ENCODE measurements at regions not wholly inside any gene's neighbourhood (a gene's known extent, or its start where the extent isn't known, plus 50 kb on each side); places are given as distances from the start of the nearest gene placed in this dataset.

DNA sequence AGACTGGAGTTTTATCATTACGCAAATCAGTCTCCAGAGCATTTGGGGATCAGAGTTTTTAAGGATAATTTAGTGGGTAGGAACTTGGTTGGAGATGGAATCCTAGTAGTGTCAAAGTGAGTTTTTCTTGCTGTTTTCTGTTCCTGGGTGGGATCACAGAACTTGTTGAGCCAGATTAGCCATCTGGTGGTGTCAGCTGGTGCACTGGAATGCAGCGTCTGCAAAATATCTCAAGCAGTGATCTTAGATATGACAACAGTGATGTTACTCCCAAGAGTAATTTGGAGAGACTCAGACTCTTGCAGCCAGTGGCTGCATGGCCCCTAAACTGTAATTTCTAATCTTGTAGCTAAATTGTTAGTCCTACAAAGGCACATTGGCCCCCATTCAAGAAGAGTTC lies 1257.8 kb downstream of the MAT2B start:
- Mint-ChIP-seq H3K36me3 (no peaks in the 10 kb centered on the region), H3K9me3 (peaks cover 2 to 7% (median 4%) of the 10 kb centered on the region in 7 donors), H3K27ac (no peak overlapping the region), H3K4me1 (no peaks in the 10 kb centered on the region), H3K4me3 (no peak overlapping the region), H3K27me3 (ENCODE audit: low read depth in 3 of 3) (no peaks in the 10 kb centered on the region)
- WGBS (ENCODE audit: insufficient coverage) = 100% methylated on average over 2 of the region's 2 CpGs
- Histone ChIP-seq H3K79me2 (ENCODE audit: insufficient read depth, low read length) (no peaks in the 10 kb centered on the region), H2AFZ (ENCODE audit: insufficient read depth, low read depth, low read length, poor library complexity, severe bottlenecking) (no peak overlapping the region), H3K4me2 (replicated peaks; ENCODE audit: extremely low read depth, low read length, poor library complexity, severe bottlenecking) (no peak overlapping the region), H3K9me3 (replicated peaks in 1 of 2; ENCODE audit: control insufficient read depth in 1 of 2, insufficient read depth in 1 of 2, low read length in 2 of 2) (no peaks in the 10 kb centered on the region), H4K20me1 (ENCODE audit: insufficient read depth, low read length) (no peaks in the 10 kb centered on the region), H3K9ac (ENCODE audit: insufficient read depth, low read length, poor library complexity, severe bottlenecking) (no peak overlapping the region), H3K4me1 (ENCODE audit: control insufficient read depth in 1 of 2, insufficient read depth in 2 of 2, low read length in 2 of 2) (no peaks in the 10 kb centered on the region), H3K4me3 (replicated peaks in 1 of 3; ENCODE audit: low read depth in 2 of 3, low read length in 3 of 3) (no peak overlapping the region), H3K27me3 (ENCODE audit: control insufficient read depth in 2 of 2, insufficient read depth in 2 of 2, low read length in 2 of 2) (no peaks in the 10 kb centered on the region), H3K36me3 (replicated peaks in 1 of 2; ENCODE audit: control insufficient read depth in 1 of 2, insufficient read depth in 2 of 2, low read length in 2 of 2) (no peaks in the 10 kb centered on the region), H3K27ac (ENCODE audit: low read depth in 1 of 2, low read length in 2 of 2) (no peak overlapping the region)
- intact Hi-C loops (cut with micrococcal nuclease) = no loop called here
- DNase-seq = no peak
- TF ChIP-seq CTCF (IDR thresholded peaks at IDR 0.05) = no peak

GRCh38 chr5:164772122-164772521 lies 1266.7 kb downstream of the MAT2B start:
- Mint-ChIP-seq H3K27ac (no peak overlapping the region), H3K4me3 (no peak overlapping the region)

More at GRCh38 chr5:164772122-164772521, 1266.7 kb downstream of the MAT2B start:
- H3K4me1 ChIP-seq (ENCODE audit: control insufficient read depth in 1 of 2, insufficient read depth in 2 of 2, low read length in 2 of 2) = no peaks in the 10 kb centered on the region
- no peaks in the 10 kb centered on the region for H3K36me3 ChIP-seq (replicated peaks in 1 of 2; ENCODE audit: control insufficient read depth in 1 of 2, insufficient read depth in 2 of 2, low read length in 2 of 2)
- no peaks in the 10 kb centered on the region for H3K79me2 ChIP-seq (ENCODE audit: insufficient read depth, low read length)
- H3K9me3 Mint-ChIP-seq = peaks cover 3 to 23% (median 6%) of the 10 kb centered on the region in 7 donors
- no peak for DNase-seq
- no peak overlapping the region for H3K4me2 ChIP-seq (replicated peaks; ENCODE audit: extremely low read depth, low read length, poor library complexity, severe bottlenecking)
- H3K9ac ChIP-seq (ENCODE audit: insufficient read depth, low read length, poor library complexity, severe bottlenecking) = no peak overlapping the region
- H3K27me3 ChIP-seq (ENCODE audit: control insufficient read depth in 2 of 2, insufficient read depth in 2 of 2, low read length in 2 of 2) = no peaks in the 10 kb centered on the region
- peaks cover 0 to 4% of the 10 kb centered on the region in 2 donors for H3K9me3 ChIP-seq (replicated peaks in 1 of 2; ENCODE audit: control insufficient read depth in 1 of 2, insufficient read depth in 1 of 2, low read length in 2 of 2)
- no peak for TF ChIP-seq CTCF (IDR thresholded peaks at IDR 0.05)
- peaks cover 0 to 1% (median 0%) of the 10 kb centered on the region in 3 donors for H3K27me3 Mint-ChIP-seq (ENCODE audit: low read depth in 3 of 3)
- H3K36me3 Mint-ChIP-seq = no peaks in the 10 kb centered on the region
- H4K20me1 ChIP-seq (ENCODE audit: insufficient read depth, low read length) = no peaks in the 10 kb centered on the region
- WGBS (ENCODE audit: insufficient coverage) = 90% methylated on average over 2 of the region's 3 CpGs
- intact Hi-C loops (cut with micrococcal nuclease) = no loop called here
- H3K4me1 Mint-ChIP-seq = no peaks in the 10 kb centered on the region
- H2AFZ ChIP-seq (ENCODE audit: insufficient read depth, low read depth, low read length, poor library complexity, severe bottlenecking) = no peak overlapping the region
- no peak overlapping the region for H3K4me3 ChIP-seq (replicated peaks in 1 of 3; ENCODE audit: low read depth in 2 of 3, low read length in 3 of 3)
- no peak overlapping the region for H3K27ac ChIP-seq (ENCODE audit: low read depth in 1 of 2, low read length in 2 of 2)

Data from CD14-positive monocyte (primary cell).